Upper lobe of left lung (tissue), 4 donors: ENCODE measurements at regions not wholly inside any gene's neighbourhood (a gene's known extent, or its start where the extent isn't known, plus 50 kb on each side); places are given as distances from the start of the nearest gene placed in this dataset.

ENCODE experiments used
- EP300 ChIP-seq, 4 donors: sonication (generic); formaldehyde crosslinking; IDR thresholded peaks; one replicate each; pipeline ENCODE4 v1.5.1; 2017; ENCODE audit warnings: antibody characterized with exemption in 4 of 4, control low read depth in 2 of 4
- POLR2AphosphoS5 ChIP-seq, 2 donors: sonication (generic); formaldehyde crosslinking; IDR thresholded peaks; one replicate each; pipeline ENCODE4 v1.5.1; 2017; ENCODE audit warnings: antibody characterized with exemption in 2 of 2
- TF ChIP-seq, protein P1 (sequence below), 6 experiments: fragments of 450-650 bp in 4 of 6; fragments of 200-600 bp in 2 of 6; sonication (generic) in 2 of 6; IDR thresholded peaks; one replicate each; pipeline ENCODE4 v1.5.1; 2016 to 2019; ENCODE audit warnings: antibody characterized with exemption in 6 of 6

DNA sequence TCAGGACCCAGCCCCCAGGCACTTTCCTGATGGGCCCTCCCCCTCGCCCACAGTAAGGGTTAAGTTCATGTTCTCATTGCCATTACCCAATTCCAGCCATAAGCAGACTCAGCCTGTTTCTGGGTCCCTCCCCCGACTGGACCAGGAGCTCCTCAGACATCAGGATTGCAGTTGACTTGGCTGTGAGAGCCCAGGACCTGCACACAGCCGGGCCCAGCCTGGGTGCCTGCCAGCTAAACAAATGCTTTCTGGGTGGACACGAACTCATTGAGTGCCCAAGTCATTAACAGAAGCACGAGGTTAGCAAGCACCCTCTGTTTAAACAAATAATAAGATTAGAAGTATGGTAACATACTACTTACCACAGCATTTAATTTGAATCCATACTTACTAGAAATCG lies 147.9 kb upstream of the POU3F1 start:
- no peak for TF ChIP-seq POLR2AphosphoS5 (IDR thresholded peaks at IDR 0.05)
- TF ChIP-seq EP300 (IDR thresholded peaks at IDR 0.05), result no peak
- TF ChIP-seq, protein P1, sequence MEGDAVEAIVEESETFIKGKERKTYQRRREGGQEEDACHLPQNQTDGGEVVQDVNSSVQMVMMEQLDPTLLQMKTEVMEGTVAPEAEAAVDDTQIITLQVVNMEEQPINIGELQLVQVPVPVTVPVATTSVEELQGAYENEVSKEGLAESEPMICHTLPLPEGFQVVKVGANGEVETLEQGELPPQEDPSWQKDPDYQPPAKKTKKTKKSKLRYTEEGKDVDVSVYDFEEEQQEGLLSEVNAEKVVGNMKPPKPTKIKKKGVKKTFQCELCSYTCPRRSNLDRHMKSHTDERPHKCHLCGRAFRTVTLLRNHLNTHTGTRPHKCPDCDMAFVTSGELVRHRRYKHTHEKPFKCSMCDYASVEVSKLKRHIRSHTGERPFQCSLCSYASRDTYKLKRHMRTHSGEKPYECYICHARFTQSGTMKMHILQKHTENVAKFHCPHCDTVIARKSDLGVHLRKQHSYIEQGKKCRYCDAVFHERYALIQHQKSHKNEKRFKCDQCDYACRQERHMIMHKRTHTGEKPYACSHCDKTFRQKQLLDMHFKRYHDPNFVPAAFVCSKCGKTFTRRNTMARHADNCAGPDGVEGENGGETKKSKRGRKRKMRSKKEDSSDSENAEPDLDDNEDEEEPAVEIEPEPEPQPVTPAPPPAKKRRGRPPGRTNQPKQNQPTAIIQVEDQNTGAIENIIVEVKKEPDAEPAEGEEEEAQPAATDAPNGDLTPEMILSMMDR (IDR thresholded peaks at IDR 0.05), result no peak
